Activated CD4-positive, alpha-beta memory T cell treated with anti-CD3 and anti-CD28 coated beads for 36 hours (primary cell): ENCODE measurements at regions not wholly inside any gene's neighbourhood (a gene's known extent, or its start where the extent isn't known, plus 50 kb on each side); places are given as distances from the start of the nearest gene placed in this dataset.

Experiments used
- CTCF ChIA-PET: fragments of 350-600 bp; sonication (Branson Sonifier 250); formaldehyde crosslinking; loops from one replicate; lab custom pipeline; 2021; ENCODE audit warnings: antibody characterized with exemption, inconsistent platforms; lab: Charles Lee
- POLR2A ChIA-PET: fragments of 350-600 bp; sonication (Branson Sonifier 250); formaldehyde crosslinking; loops from one replicate; lab custom pipeline; 2021; ENCODE audit warnings: antibody characterized with exemption; lab: Charles Lee
- DNase-seq: peaks from one replicate; pipeline ENCODE4 v3.0.0-alpha.2; 2020
- H3K27ac Mint-ChIP-seq: one replicate; pipeline ENCODE4 v1.8.0; 2021; ENCODE audit warnings: mixed read lengths
- H3K27me3 Mint-ChIP-seq: one replicate; pipeline ENCODE4 v1.8.0; 2021; ENCODE audit warnings: mixed read lengths
- H3K36me3 Mint-ChIP-seq: one replicate; pipeline ENCODE4 v1.8.0; 2021; ENCODE audit warnings: mixed read lengths
- H3K4me1 Mint-ChIP-seq: one replicate; pipeline ENCODE4 v1.8.0; 2021; ENCODE audit warnings: low read depth, mixed read lengths
- H3K4me3 Mint-ChIP-seq: one replicate; pipeline ENCODE4 v1.8.0; 2021; ENCODE audit warnings: mild to moderate bottlenecking, mixed read lengths
- H3K9me3 Mint-ChIP-seq: one replicate; pipeline ENCODE4 v1.8.0; 2021; ENCODE audit warnings: mixed read lengths
- intact Hi-C: fragments of 100-400 bp; cut with micrococcal nuclease; formaldehyde crosslinking; loops from one replicate; pipeline ENCODE4 v1.15.1; 2023

DNA sequence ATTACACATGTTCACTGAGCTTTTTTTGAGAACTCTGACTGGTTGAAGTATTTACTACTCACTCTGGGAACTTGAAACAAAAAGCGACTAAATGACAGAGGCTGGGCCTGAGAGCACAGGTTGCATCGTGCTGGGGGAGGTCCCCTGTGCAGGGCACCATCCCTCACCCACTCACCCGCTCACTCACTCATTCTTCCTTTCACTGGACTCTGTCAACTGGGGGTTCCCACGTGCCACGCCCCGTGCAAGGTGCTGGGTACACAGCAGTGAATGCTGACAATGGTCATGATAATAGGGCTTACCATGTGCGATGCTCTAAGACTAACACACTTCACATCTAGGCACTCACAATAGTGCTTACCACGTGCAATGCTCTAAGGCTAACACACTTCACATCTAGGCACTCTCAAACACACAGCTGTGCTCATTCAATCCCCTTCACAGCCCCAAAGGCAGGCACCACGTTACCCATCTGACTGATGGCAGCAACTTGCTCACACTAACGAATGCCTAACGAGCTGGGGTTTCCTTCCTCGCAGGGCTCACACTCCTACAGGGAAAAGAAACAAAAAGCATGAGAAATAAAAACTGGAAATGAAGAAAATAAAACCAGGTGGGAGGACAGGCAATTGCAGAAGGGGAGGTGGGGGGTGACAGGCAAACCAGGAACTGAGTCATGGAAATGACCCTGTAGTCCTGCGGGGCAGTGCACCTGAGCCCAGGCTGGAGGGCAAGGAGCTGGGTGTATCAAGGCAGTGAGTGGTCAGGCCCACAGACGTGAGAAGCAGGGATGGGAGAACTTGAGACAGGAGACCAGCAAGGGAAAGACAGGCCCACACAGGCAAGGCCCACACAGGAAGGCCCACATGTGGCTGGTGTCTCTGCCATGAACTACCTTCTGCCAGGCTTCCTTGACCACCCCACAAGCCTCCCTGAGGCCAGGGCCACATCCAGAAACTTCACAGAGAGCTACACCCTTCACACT, 147.0 kb upstream of the FAM20C start:
- no peaks in the 10 kb centered on the region for H3K4me1 Mint-ChIP-seq
- peak; percentile 19 for DNase-seq
- peaks cover 27% of the 10 kb centered on the region for H3K27me3 Mint-ChIP-seq
- POLR2A ChIA-PET = no interaction called here
- H3K27ac Mint-ChIP-seq = no peak overlapping the region
- no peaks in the 10 kb centered on the region for H3K36me3 Mint-ChIP-seq
- CTCF ChIA-PET = no interaction called here
- no peaks in the 10 kb centered on the region for H3K9me3 Mint-ChIP-seq
- no peak overlapping the region for H3K4me3 Mint-ChIP-seq
- intact Hi-C loops = no loop called here

DNA sequence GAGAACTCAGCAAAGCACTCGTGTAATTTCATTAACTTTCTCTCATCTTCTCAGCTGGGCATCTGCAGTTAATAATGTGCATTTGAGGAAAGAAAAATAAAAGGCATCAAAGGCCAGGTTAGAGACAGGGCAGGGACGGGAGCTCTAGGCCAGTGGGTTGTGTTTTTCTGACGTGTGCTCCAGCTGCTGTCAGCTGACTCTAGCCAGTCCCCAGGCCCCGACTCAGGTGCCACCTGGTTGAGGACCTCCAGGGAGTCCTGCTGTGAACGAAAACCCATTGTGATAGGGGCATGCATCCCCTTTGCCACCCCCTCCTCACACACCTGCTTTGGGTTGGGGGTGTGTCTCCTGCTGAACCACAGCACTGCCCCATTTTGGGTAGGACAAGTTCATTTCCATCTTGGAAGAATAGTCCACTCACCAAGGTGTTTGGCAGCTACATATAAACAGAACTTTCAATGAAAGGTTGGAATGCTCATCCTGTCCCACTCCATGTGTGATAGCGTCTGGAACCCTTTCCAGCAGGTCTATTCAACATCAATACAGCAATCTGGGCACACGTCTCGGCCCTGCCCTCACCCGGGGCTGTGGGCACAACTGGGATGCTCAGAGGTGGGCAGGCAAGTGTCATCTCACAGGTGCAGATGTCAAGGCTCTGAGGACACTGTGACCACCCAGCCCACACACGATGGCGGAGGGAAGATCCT, 146.1 kb upstream of the FAM20C start:
- Mint-ChIP-seq H3K27me3 (peaks cover 27% of the 10 kb centered on the region), H3K27ac (no peak overlapping the region), H3K9me3 (no peaks in the 10 kb centered on the region), H3K36me3 (no peaks in the 10 kb centered on the region), H3K4me3 (no peak overlapping the region), H3K4me1 (no peaks in the 10 kb centered on the region)
- CTCF ChIA-PET = no interaction called here
- intact Hi-C loops = no loop called here
- DNase-seq = no peak
- POLR2A ChIA-PET = no interaction called here

DNA sequence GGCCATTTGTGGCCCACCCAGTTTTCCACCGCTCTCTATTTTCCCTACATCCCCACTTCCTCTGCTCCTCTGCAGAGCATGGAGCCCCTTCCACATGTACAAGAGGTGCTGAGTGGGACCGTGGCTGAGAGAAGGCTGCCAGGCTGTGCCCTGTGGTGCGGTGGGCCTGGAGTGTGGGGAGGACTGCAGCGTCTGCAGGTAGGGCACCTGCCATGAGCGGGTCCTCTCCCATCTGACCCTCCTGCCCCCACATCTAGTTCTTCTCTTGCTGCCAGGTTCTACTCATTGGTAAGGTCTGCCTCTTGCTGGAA, 145.6 kb upstream of the FAM20C start:
- CTCF ChIA-PET = no interaction called here
- POLR2A ChIA-PET = no interaction called here
- intact Hi-C loops = no loop called here
- Mint-ChIP-seq H3K9me3 (no peaks in the 10 kb centered on the region), H3K4me3 (no peak overlapping the region), H3K36me3 (no peaks in the 10 kb centered on the region), H3K27ac (no peak overlapping the region), H3K4me1 (no peaks in the 10 kb centered on the region), H3K27me3 (peaks cover 27% of the 10 kb centered on the region)
- no peak for DNase-seq

DNA sequence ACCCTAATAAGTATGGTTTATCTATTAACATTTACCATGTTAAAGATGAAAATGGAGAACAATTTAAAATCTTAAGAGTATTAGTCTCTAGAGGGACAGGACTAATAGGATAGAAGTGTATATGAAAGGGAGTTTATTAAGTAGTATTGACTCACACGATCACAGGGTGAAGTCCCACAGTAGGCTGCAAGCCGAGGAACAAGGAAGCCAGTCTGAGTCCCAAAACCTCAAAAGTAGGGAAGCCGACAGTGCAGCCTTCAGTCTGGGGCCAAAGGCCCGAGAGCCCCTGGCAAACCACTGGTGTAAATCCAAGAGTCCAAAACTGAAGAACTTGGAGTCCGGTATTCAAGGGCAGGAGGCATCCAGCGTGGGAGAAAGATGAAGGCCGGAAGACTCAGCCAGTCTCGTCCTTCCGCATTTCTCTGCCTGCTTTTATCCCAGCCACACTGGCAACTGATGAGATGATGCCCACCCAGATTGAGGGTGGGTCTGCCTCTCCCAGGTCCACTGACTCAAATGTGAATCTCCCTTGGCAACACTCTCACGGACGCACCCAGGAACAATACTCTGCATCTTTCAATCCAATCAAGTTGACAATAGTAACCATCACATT, 140.8 kb upstream of the FAM20C start:
- ChIA-PET POLR2A (no interaction called here), CTCF (no interaction called here)
- no peak for DNase-seq
- no peak overlapping the region for H3K27ac Mint-ChIP-seq
- intact Hi-C loops = no loop called here
- no peak overlapping the region for H3K4me3 Mint-ChIP-seq
- no peaks in the 10 kb centered on the region for H3K36me3 Mint-ChIP-seq
- peaks cover 5% of the 10 kb centered on the region for H3K27me3 Mint-ChIP-seq
- H3K4me1 Mint-ChIP-seq = no peaks in the 10 kb centered on the region
- H3K9me3 Mint-ChIP-seq = no peaks in the 10 kb centered on the region

DNA sequence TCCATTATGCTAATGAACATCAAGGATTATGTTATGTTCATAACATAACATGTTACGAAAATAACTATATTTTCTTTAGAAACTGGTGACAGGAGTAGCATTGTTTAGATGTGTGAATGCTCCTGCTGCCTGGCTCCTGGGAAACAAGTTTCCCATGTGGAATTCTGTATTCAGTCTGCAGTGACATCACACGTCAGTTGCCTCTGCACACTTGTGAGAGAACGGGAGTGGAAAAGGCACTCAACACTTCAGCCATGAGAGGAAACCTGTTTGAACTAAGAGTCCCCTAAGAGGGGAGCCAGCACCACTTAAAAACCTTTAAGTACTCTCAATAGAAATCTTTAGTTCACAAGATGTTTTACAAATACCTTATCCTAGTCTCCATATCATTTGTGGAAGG, 140.3 kb upstream of the FAM20C start:
- Mint-ChIP-seq H3K36me3 (no peaks in the 10 kb centered on the region), H3K4me3 (no peak overlapping the region), H3K4me1 (no peaks in the 10 kb centered on the region), H3K27me3 (peaks cover under 1% of the 10 kb centered on the region), H3K9me3 (no peaks in the 10 kb centered on the region), H3K27ac (no peak overlapping the region)
- ChIA-PET CTCF (no interaction called here), POLR2A (no interaction called here)
- intact Hi-C loops = no loop called here
- DNase-seq = no peak

DNA sequence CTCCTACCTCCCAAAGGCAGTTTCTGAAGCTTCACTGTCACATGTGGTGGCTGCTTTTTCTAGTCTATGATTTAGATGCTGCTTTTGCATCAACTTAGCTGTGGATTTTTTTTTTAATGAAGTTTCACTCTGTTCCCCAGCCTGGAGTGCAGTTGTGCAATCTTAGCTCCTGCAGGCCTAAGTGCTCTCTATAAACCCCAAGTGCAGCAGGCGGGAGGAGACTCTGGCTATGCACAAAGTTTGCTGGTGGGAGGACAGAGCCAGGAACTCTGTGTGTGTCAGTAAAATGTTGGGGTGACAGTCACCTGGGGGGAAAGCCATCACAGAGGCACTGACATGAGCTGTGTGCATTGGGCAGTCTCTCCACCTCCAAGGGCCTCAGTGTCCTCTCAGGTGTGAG, 138.8 kb upstream of the FAM20C start:
- Mint-ChIP-seq H3K36me3 (no peaks in the 10 kb centered on the region), H3K4me1 (no peaks in the 10 kb centered on the region), H3K27ac (no peak overlapping the region), H3K9me3 (no peaks in the 10 kb centered on the region), H3K27me3 (no peaks in the 10 kb centered on the region), H3K4me3 (no peak overlapping the region)
- no peak for DNase-seq
- CTCF ChIA-PET = no interaction called here
- intact Hi-C loops = no loop called here
- POLR2A ChIA-PET = no interaction called here

DNA sequence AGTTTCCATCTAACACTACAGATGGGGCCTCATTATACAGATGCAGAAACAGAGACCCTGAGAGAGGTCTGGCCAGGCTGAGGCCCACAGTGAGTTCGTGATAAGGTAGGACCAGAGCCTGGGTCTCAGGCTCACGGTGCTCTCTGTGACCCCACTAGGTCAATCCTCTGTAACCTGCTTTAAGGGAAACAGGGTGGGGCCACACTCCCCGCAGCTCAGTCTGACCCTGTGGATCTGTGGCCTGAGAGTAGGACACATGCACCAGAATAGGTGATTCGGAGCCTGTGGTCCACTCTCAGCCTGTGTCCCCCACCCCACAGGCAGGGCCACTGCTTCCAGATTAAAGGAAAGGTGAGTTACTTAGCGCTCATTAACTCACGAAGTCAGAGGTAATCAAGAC, 137.8 kb upstream of the FAM20C start:
- H3K27me3 Mint-ChIP-seq = no peaks in the 10 kb centered on the region
- H3K27ac Mint-ChIP-seq = no peak overlapping the region
- ChIA-PET POLR2A (no interaction called here), CTCF (no interaction called here)
- H3K4me3 Mint-ChIP-seq = no peak overlapping the region
- intact Hi-C loops = no loop called here
- no peaks in the 10 kb centered on the region for H3K9me3 Mint-ChIP-seq
- no peaks in the 10 kb centered on the region for H3K4me1 Mint-ChIP-seq
- H3K36me3 Mint-ChIP-seq = no peaks in the 10 kb centered on the region
- DNase-seq = no peak

DNA sequence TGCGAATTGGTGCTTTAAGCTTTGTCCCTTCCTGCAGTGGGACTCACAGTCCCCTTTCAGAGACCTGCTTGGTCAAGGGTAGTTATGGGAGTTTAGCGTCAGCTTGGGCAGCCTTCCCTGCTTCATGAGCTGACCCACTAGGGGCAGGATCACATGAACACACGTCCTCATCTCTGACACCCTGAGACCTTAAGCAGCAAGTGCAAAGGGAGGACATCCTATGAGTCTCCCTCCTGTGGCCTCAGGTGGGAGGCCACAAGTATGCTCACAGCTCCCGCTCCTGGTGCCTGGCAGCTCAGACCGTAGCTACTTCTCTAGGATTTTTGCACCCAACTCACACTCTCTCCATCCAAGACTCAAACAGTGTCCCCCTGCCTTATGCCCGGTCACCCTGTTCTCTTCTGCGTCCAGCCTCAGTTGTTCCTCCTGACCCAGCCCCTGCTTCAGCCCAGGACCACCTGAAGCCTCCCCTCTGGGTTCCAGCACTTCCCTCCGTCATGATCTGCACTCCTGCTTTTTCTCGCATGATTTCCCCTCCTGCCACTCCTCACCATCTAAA, 136.6 kb upstream of the FAM20C start:
- DNase-seq = no peak
- intact Hi-C loops = no loop called here
- Mint-ChIP-seq H3K4me1 (no peaks in the 10 kb centered on the region), H3K36me3 (no peaks in the 10 kb centered on the region), H3K27me3 (no peaks in the 10 kb centered on the region), H3K4me3 (no peak overlapping the region), H3K9me3 (no peaks in the 10 kb centered on the region), H3K27ac (no peak overlapping the region)
- POLR2A ChIA-PET = no interaction called here
- CTCF ChIA-PET = no interaction called here

DNA sequence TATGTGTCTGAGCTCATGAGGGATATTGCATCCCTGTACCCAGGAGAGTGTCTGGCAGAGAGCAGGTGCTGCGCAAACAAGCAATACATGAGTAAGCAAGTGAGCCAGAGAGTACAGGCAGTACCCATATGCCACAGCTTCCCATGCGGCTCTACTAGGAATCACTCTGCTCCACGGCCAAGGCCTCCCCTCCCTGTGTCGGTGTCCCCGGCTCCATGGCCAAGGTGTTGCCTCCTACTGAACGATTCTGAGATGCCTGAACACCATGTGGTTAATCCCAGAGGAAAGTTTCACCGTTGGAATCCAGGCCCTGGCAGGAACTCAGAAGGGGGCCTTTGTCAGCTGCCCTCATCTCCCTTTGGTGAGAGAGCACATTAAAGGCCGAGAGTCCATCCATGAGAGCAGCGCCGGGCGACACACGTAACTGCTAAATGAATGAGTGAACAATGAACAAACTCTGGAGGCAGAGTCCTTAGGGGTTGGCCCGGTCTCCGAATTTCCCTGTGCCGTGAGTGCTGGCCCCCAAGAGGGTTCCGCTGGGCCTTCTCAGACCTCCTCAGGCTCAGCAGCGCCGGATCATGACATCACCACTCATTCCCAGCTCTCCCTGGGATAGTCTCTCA, 136.0 kb upstream of the FAM20C start:
- CTCF ChIA-PET = no interaction called here
- no peak for DNase-seq
- POLR2A ChIA-PET = no interaction called here
- intact Hi-C loops = no loop called here
- Mint-ChIP-seq H3K4me3 (no peak overlapping the region), H3K4me1 (no peaks in the 10 kb centered on the region), H3K27me3 (no peaks in the 10 kb centered on the region), H3K36me3 (no peaks in the 10 kb centered on the region), H3K27ac (no peak overlapping the region), H3K9me3 (no peaks in the 10 kb centered on the region)

DNA sequence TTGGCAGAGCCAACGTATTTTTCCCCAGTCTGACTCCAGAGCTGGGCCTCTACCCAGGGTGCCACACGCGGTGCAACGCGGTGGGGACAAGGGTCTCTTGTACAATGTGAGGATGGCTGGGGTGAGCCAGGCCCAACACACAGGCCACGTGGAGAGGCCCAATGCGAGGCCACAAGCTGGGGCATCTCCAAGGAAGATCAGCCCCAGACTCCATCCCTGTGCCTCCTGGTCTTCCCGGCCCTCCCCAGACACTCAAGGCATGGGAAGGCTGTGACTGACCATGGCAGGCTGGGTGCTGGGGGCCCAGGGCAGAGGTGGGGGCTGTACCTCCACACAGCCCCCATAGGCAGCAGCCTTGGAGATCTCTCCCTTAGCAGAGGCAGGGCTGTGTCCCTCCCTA, 135.3 kb upstream of the FAM20C start:
- no peaks in the 10 kb centered on the region for H3K4me1 Mint-ChIP-seq

DNA sequence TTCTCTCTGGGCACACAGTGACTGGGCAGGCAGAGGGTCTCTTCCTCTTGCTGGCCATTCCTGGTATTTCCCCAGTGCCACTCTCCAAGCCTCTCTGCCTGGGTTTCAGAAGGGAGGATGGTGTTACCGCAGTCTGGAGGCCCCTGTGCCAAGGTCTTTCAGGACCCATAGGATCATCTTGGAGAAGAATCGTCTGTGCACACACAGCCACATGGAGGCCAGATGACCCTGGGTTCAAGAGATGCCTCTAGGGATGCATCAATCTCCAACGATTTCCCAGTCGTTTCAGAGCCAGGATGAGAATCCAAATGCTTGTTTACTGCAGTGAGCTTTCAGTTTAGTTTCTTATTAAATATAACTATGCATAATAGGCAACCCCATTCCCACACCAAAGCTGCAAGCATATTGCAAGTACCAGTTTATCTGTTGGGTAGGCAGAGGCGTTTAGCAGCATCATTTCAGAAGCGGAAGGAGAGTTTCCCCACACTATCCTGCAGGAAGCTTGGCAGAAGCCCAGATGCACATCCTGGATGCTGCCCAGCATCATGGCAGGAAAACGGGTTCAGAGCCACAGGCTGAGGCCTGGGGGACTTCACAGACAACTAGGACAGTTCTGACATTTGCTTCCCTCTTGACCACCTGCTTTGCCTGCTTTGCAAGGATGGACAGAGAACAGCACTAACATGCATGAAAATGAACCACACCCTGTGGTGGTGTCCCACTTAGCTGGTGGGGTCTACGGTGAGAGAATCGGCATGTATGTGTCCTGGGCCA, 134.7 kb upstream of the FAM20C start:
- intact Hi-C loops = no loop called here
- no peak overlapping the region for H3K27ac Mint-ChIP-seq
- no peaks in the 10 kb centered on the region for H3K27me3 Mint-ChIP-seq
- CTCF ChIA-PET = no interaction called here
- no peak overlapping the region for H3K4me3 Mint-ChIP-seq
- H3K36me3 Mint-ChIP-seq = no peaks in the 10 kb centered on the region
- H3K9me3 Mint-ChIP-seq = no peaks in the 10 kb centered on the region
- DNase-seq = no peak
- POLR2A ChIA-PET = no interaction called here
- H3K4me1 Mint-ChIP-seq = no peaks in the 10 kb centered on the region

More for the DNA sequence above, 135.3 kb upstream of the FAM20C start:
- Mint-ChIP-seq H3K4me3 (no peak overlapping the region), H3K27ac (no peak overlapping the region), H3K9me3 (no peaks in the 10 kb centered on the region), H3K27me3 (no peaks in the 10 kb centered on the region), H3K36me3 (no peaks in the 10 kb centered on the region)
- ChIA-PET CTCF (no interaction called here), POLR2A (no interaction called here)
- DNase-seq = no peak
- intact Hi-C loops = no loop called here
